ENCODE measurements at regions not wholly inside any gene's neighbourhood (a gene's known extent, or its start where the extent isn't known, plus 50 kb on each side); places are given as distances from the start of the nearest gene placed in this dataset.
A peak's percentile ranks its signal among the peaks of the same experiment; 100 is the strongest.

GRCh38 chr7:20470726-20471125 lies 140.0 kb downstream of the ITGB8 start:
- Histone ChIP-seq H3K4me1 (ENCODE audit: control insufficient read depth in 1 of 2, insufficient read depth in 2 of 2, low read length in 2 of 2) (peaks cover 54 to 70% of the 10 kb centered on the region in 2 donors), H3K4me3 (replicated peaks in 1 of 3; ENCODE audit: low read depth in 2 of 3, low read length in 3 of 3) (peak overlapping the region in 1 of 3 experiments; percentile 4), H3K9ac (ENCODE audit: insufficient read depth, low read length, poor library complexity, severe bottlenecking) (no peak overlapping the region), H4K20me1 (ENCODE audit: insufficient read depth, low read length) (no peaks in the 10 kb centered on the region), H3K4me2 (replicated peaks; ENCODE audit: extremely low read depth, low read length, poor library complexity, severe bottlenecking) (no peak overlapping the region), H3K9me3 (replicated peaks in 1 of 2; ENCODE audit: control insufficient read depth in 1 of 2, insufficient read depth in 1 of 2, low read length in 2 of 2) (no peaks in the 10 kb centered on the region), H3K27ac (ENCODE audit: low read depth in 1 of 2, low read length in 2 of 2) (peak overlapping the region; percentile 57 to 76), H3K79me2 (ENCODE audit: insufficient read depth, low read length) (no peaks in the 10 kb centered on the region), H3K27me3 (ENCODE audit: control insufficient read depth in 2 of 2, insufficient read depth in 2 of 2, low read length in 2 of 2) (no peaks in the 10 kb centered on the region), H2AFZ (ENCODE audit: insufficient read depth, low read depth, low read length, poor library complexity, severe bottlenecking) (no peak overlapping the region), H3K36me3 (replicated peaks in 1 of 2; ENCODE audit: control insufficient read depth in 1 of 2, insufficient read depth in 2 of 2, low read length in 2 of 2) (no peaks in the 10 kb centered on the region)
- H3K27me3 Mint-ChIP-seq (ENCODE audit: low read depth in 3 of 3) = peaks cover 0 to 5% (median 2%) of the 10 kb centered on the region in 3 donors
- no CpG with 5 or more reads among the region's 1 CpG for WGBS (ENCODE audit: insufficient coverage)
- intact Hi-C loops (cut with micrococcal nuclease) = loop anchor here in 1 of 2 donors (5.0 kb wide), 1 partner anchor 37 kb away; no protein-coding TSS in a partner anchor
- peaks cover 7 to 23% of the 10 kb centered on the region in 2 donors for H3K36me3 Mint-ChIP-seq
- TF ChIP-seq CTCF (IDR thresholded peaks at IDR 0.05) = no peak
- DNase-seq = peak; percentile 67 to 86 (median 78)
- H3K4me1 Mint-ChIP-seq = peaks cover 58% of the 10 kb centered on the region
- peak overlapping the region; percentile 92 to 97 (median 94) for H3K27ac Mint-ChIP-seq
- peaks cover 6 to 21% (median 15%) of the 10 kb centered on the region in 7 donors for H3K9me3 Mint-ChIP-seq
- H3K4me3 Mint-ChIP-seq = peak overlapping the region in 1 of 2 donors; percentile 51

- Histone ChIP-seq H3K27me3 (ENCODE audit: control insufficient read depth in 2 of 2, insufficient read depth in 2 of 2, low read length in 2 of 2) (no peaks in the 10 kb centered on the region), H3K4me2 (replicated peaks; ENCODE audit: extremely low read depth, low read length, poor library complexity, severe bottlenecking) (no peak overlapping the region), H3K79me2 (ENCODE audit: insufficient read depth, low read length) (no peaks in the 10 kb centered on the region), H3K4me3 (replicated peaks in 1 of 3; ENCODE audit: low read depth in 2 of 3, low read length in 3 of 3) (no peak overlapping the region), H3K9me3 (replicated peaks in 1 of 2; ENCODE audit: control insufficient read depth in 1 of 2, insufficient read depth in 1 of 2, low read length in 2 of 2) (no peaks in the 10 kb centered on the region), H3K9ac (ENCODE audit: insufficient read depth, low read length, poor library complexity, severe bottlenecking) (no peak overlapping the region), H3K27ac (ENCODE audit: low read depth in 1 of 2, low read length in 2 of 2) (peak overlapping the region in 1 of 2 donors; percentile 76), H3K4me1 (ENCODE audit: control insufficient read depth in 1 of 2, insufficient read depth in 2 of 2, low read length in 2 of 2) (peaks cover 36 to 51% of the 10 kb centered on the region in 2 donors), H2AFZ (ENCODE audit: insufficient read depth, low read depth, low read length, poor library complexity, severe bottlenecking) (no peak overlapping the region), H3K36me3 (replicated peaks in 1 of 2; ENCODE audit: control insufficient read depth in 1 of 2, insufficient read depth in 2 of 2, low read length in 2 of 2) (no peaks in the 10 kb centered on the region), H4K20me1 (ENCODE audit: insufficient read depth, low read length) (no peaks in the 10 kb centered on the region)
- TF ChIP-seq CTCF (IDR thresholded peaks at IDR 0.05) = no peak
- peak overlapping the region; percentile 18 to 93 (median 61) for H3K27ac Mint-ChIP-seq
- peaks cover 0 to 5% (median 0%) of the 10 kb centered on the region in 3 donors for H3K27me3 Mint-ChIP-seq (ENCODE audit: low read depth in 3 of 3)
- H3K36me3 Mint-ChIP-seq = peaks cover 10 to 16% of the 10 kb centered on the region in 2 donors
- intact Hi-C loops (cut with micrococcal nuclease) = loop anchor here in 1 of 2 donors (5.0 kb wide), 1 partner anchor 33 kb away; no protein-coding TSS in a partner anchor
- H3K9me3 Mint-ChIP-seq = peaks cover 5 to 18% (median 12%) of the 10 kb centered on the region in 7 donors
- no peak overlapping the region for H3K4me3 Mint-ChIP-seq
- peaks cover 46% of the 10 kb centered on the region for H3K4me1 Mint-ChIP-seq
- DNase-seq = peak; percentile 48 to 90 (median 63)
- WGBS (ENCODE audit: insufficient coverage) = 25% methylated on average over 1 of the region's 2 CpGs
Measured at GRCh38 chr7:20474249-20474648, 141.2 kb upstream of the ABCB5 start.

All from CD14-positive monocyte (primary cell).